AG09319 (cell line): ENCODE measurements at regions not wholly inside any gene's neighbourhood (a gene's known extent, or its start where the extent isn't known, plus 50 kb on each side); places are given as distances from the start of the nearest gene placed in this dataset.
A peak's percentile ranks its signal among the peaks of the same experiment; 100 is the strongest.

Source experiments
- DNase-seq: peaks from one replicate; pipeline ENCODE4 v3.0.0-alpha.2; 2010; ENCODE audit warnings: low read depth; ENCODE audit errors: extremely low read depth
- TF ChIP-seq, protein P1 (sequence below): IDR thresholded peaks from 2 replicates; pipeline ENCODE4 v1.5.1; 2011; ENCODE audit warnings: low read depth, mild to moderate bottlenecking, inconsistent platforms, low read length, moderate library complexity

DNA sequence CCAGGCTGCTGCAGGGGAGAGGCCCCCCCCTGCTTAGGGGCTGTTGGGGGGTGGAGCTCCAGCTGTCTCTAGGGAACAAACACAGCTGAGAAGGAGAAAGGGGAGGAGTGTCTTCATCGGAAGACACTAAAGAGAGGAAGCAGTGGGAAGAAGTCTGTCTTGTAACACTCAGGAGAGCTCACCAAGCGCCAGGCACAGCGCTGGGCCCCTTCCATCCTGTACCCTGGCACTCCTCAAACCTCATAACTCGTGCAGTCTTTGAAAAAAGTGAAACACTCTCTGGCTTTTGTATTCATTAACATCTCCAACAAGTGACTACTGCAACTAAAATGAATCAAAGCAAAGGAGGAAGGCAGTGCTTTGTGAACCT is 67.4 kb upstream of the PRDM11 start:
- TF ChIP-seq, protein P1, sequence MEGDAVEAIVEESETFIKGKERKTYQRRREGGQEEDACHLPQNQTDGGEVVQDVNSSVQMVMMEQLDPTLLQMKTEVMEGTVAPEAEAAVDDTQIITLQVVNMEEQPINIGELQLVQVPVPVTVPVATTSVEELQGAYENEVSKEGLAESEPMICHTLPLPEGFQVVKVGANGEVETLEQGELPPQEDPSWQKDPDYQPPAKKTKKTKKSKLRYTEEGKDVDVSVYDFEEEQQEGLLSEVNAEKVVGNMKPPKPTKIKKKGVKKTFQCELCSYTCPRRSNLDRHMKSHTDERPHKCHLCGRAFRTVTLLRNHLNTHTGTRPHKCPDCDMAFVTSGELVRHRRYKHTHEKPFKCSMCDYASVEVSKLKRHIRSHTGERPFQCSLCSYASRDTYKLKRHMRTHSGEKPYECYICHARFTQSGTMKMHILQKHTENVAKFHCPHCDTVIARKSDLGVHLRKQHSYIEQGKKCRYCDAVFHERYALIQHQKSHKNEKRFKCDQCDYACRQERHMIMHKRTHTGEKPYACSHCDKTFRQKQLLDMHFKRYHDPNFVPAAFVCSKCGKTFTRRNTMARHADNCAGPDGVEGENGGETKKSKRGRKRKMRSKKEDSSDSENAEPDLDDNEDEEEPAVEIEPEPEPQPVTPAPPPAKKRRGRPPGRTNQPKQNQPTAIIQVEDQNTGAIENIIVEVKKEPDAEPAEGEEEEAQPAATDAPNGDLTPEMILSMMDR = no peak
- no peak for DNase-seq

DNA sequence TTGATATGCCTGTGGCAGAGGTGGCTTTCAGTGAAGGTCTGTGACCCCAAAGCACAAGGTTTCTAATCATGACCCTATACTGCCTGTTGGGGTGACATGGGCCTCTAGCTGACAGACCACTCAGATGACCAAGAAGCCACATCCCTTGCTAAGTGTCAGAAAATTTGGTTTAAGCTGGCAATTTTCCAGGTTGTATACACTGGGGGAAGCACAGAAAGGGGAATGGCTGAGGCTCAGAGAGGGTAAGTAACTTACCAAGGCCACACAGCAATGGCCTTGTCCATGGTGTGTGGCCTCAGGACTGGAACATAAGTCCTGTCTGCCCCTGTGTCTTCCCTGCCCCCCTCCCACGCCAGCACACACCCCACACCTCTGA is 66.9 kb upstream of the PRDM11 start:
- TF ChIP-seq, protein P1 = no peak
- DNase-seq = no peak

DNA sequence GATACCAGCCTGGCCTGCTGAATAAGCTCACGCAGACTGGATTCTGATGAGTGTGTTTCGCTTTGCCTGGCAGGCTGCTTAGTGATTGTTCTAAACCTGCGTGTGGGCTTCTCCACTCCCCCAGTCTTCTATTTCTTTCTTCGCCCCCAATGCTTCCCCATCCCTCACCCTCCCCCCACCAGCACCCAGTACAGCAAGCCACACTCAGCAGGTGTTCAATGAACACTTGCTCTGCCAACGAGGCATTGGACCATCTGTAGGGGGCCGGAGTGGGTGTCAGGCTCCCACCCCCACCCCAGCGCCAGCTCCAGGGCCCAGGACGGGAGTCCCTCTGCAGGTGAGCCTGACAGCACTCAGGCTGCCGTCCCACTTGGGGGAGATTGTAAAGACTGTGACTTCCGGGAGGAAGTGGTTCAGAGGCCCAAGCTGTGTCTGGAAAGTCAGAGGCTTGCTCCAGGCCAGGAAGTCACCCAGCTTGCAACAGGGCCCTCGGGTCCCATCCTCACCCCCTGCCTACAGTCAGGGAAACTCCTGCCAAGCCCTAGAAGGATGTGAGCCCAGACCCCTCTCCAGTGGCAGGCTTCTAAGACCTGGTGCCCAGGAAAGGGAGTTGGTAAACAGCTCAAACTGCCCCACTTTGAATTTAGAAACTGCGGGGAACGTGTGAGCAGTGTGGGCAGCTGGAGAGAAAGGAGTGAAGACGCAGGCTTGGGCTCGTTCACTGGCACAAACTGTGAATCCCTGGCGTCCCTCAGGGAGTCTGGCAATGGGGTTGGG is 66.3 kb upstream of the PRDM11 start:
- TF ChIP-seq, protein P1 = no peak
- DNase-seq = no peak

DNA sequence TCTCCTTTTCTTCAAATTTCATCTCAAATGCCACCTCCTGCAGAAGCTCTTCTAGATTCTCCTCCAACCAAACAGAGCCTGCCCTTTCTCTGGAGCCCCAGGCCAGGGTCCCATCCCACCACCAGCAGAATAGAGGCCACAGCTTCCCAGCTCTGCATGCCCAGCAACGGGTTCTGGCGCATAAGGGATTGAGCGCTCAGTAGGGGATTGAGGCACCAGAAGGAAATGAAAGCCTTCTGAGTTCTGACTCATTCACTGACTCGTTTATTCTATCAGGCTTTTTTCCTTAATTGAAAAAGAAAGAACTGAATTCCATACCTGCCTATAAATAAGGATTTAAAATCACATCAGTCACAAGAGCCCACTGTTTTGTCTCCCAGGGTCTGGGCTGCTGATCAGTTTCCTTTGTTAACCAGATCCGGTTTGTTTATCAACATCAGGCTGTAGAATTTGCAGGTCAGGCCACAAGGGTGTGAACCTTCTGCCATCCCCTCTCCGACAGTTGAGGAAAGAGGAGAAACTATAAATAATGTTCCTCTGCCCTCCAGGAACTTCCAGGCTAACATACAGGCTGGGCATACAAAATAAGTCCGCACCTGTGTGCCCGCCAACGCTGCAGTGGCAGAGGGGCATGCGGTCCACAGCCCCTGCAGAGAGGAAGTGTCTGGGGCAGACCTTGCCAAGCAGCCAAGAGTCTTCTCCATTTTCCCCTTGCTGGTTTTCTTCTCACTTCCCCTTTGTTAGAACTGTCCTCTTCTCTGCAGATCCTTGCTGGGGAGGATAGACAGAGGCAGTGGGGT is 63.5 kb upstream of the PRDM11 start:
- TF ChIP-seq, protein P1 = no peak
- no peak for DNase-seq

DNA sequence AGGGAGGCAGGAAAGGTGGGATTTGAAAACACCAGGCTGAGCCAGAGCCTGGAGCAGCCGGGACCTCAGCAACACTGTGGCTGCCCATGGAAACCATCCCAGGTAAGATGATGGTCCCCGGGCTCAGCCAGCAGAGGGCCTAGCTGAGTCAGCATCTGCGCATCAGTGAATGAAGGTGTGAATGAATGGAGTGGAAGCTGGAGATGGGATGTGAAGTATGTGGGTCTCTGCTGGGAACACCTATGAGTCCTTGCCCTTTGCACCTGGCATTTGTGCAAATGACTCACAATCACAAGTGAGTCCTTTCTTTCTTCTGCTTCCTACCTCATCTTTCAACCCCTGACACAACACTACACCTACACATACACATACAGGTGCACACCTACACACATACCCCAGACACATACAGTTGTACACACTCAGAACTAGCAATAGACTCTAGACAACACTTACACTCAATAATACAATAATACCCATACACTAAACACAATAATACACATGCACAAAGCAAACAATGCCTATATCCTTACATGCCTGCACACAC is 62.8 kb upstream of the PRDM11 start:
- DNase-seq = no peak
- TF ChIP-seq, protein P1 = peak; percentile 31

DNA sequence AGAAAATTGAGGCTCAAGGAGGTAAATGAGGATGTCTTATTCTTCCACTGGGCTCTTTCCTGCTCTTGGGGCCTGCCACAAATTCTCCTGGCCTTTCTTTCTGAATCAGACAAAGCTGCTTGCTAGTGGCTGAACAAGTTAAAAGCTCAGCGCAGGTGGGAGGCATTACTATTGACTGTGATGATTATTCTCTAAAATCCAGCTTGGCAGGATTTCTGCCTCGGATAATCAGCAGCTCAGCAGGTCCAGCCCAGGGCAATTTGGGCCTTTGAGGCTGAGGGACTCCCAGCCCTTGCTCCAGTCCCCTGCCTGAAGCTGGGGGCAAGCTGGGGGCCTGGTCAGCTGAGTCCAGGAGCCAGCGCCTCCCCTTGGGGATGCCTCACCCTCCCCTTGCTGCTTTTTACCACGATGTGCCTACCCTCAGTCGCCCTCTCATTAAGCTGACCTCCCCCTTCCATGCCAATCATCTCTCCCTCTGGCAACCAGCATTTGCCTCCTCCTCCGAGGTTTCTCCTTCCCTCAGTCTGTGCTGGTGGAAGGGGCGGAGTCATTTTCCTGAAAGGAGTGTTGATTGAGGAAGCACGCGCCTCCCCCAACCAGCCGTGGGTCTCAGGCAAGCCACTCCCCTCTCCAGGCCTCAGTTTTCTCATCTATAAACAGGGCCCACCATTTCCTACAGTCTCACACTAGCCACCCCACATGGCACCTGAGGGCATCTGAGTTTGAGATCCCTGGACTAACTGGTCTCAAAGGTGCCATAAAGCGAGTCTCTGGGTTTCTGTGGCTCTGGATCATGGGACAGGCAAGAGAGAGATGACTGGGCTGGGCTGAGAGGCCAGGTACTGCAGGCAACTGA is 60.6 kb upstream of the PRDM11 start:
- TF ChIP-seq, protein P1 = no peak

More for the DNA sequence above, 60.6 kb upstream of the PRDM11 start:
- DNase-seq = no peak
